OCI-LY1 (cell line): ENCODE measurements at regions not wholly inside any gene's neighbourhood (a gene's known extent, or its start where the extent isn't known, plus 50 kb on each side); places are given as distances from the start of the nearest gene placed in this dataset.

Source experiments
- H2AFZ ChIP-seq: fragments of 200-600 bp; sonication (generic), shearing (Covaris generic); 2 replicates; pipeline ENCODE4 v1.6.0; 2014; ENCODE audit warnings: antibody characterized with exemption, mild to moderate bottlenecking, low read length
- H3F3A ChIP-seq: fragments of 200-600 bp; sonication (generic), shearing (Covaris generic); 2 replicates; pipeline ENCODE4 v1.6.0; 2014; ENCODE audit warnings: mild to moderate bottlenecking, antibody characterized with exemption, low read length, moderate library complexity; ENCODE audit not compliant: insufficient read depth
- H3K27ac ChIP-seq: fragments of 200-600 bp; sonication (generic); 2 replicates; pipeline ENCODE4 v1.5.1; 2014; ENCODE audit warnings: low read length, mixed run types, mild to moderate bottlenecking, low read depth; ENCODE audit not compliant: poor library complexity, severe bottlenecking
- H3K27me3 ChIP-seq: fragments of 200-600 bp; sonication (generic); 2 replicates; pipeline ENCODE4 v1.6.0; 2014; ENCODE audit warnings: antibody characterized with exemption, mild to moderate bottlenecking, low read length, moderate library complexity; ENCODE audit not compliant: insufficient read depth
- H3K36me3 ChIP-seq: fragments of 200-600 bp; sonication (generic); 2 replicates; pipeline ENCODE4 v1.6.1; 2014; ENCODE audit warnings: mild to moderate bottlenecking, antibody characterized with exemption, low read length, moderate library complexity, mixed read lengths; ENCODE audit not compliant: insufficient read depth
- H3K4me1 ChIP-seq: fragments of 200-600 bp; sonication (generic); 2 replicates; pipeline ENCODE4 v1.5.1; 2014; ENCODE audit warnings: mild to moderate bottlenecking, low read length, moderate library complexity; ENCODE audit not compliant: insufficient read depth, severe bottlenecking
- H3K4me2 ChIP-seq: fragments of 200-600 bp; sonication (generic), shearing (Covaris generic); 2 replicates; pipeline ENCODE4 v1.6.1; 2014; ENCODE audit warnings: low read length
- H3K4me3 ChIP-seq: fragments of 200-600 bp; sonication (generic); 2 replicates; pipeline ENCODE4 v1.5.1; 2014; ENCODE audit warnings: low read length, low read depth, mild to moderate bottlenecking, mixed read lengths; ENCODE audit not compliant: poor library complexity, severe bottlenecking
- H3K79me2 ChIP-seq: fragments of 200-600 bp; shearing (Covaris generic); 2 replicates; pipeline ENCODE4 v1.6.1; 2016; ENCODE audit warnings: mixed run types, low read length, mixed read lengths; ENCODE audit not compliant: insufficient read depth
- H3K9ac ChIP-seq: fragments of 200-600 bp; sonication (generic), shearing (Covaris generic); 2 replicates; pipeline ENCODE4 v1.6.1; 2014; ENCODE audit warnings: mild to moderate bottlenecking, low read length, mixed read lengths
- H3K9me2 ChIP-seq: fragments of 200-600 bp; sonication (generic), shearing (Covaris generic); 2 replicates; pipeline ENCODE4 v1.6.1; 2014; ENCODE audit warnings: low read depth, mild to moderate bottlenecking, low read length, mixed read lengths
- H3K9me3 ChIP-seq: fragments of 200-600 bp; shearing (Covaris generic); 2 replicates; pipeline ENCODE4 v1.6.1; 2014; ENCODE audit warnings: low read length, mixed read lengths
- H4K20me1 ChIP-seq: fragments of 200-600 bp; sonication (generic), shearing (Covaris generic); 2 replicates; pipeline ENCODE4 v1.6.0; 2016; ENCODE audit warnings: mild to moderate bottlenecking, low read length; ENCODE audit not compliant: insufficient read depth
- CTCF ChIP-seq: fragments of 200-600 bp; sonication (generic), shearing (Covaris generic); IDR thresholded peaks from 2 replicates; pipeline ENCODE4 v1.5.1; 2017; ENCODE audit warnings: mild to moderate bottlenecking, antibody characterized with exemption, low read length, moderate library complexity, mixed read lengths
- EZH2 ChIP-seq: fragments of 200-600 bp; sonication (generic), shearing (Covaris generic); IDR thresholded peaks from 2 replicates; pipeline ENCODE4 v1.8.0; 2017; ENCODE audit warnings: borderline replicate concordance, mixed run types, mild to moderate bottlenecking, antibody characterized with exemption, low read length, moderate library complexity, mixed read lengths

GRCh38 chr13:111401755-111402154 is 81.3 kb downstream of the TEX29 start:
- H4K20me1 ChIP-seq: no peaks in the 10 kb centered on the region
- H3K4me1 ChIP-seq: no peaks in the 10 kb centered on the region
- no peak overlapping the region for H3K4me2 ChIP-seq
- no peak for TF ChIP-seq EZH2
- no peak for TF ChIP-seq CTCF
- H3K9me2 ChIP-seq: no peaks in the 10 kb centered on the region
- no peaks in the 10 kb centered on the region for H3K36me3 ChIP-seq
- H3K9me3 ChIP-seq: no peaks in the 10 kb centered on the region
- H3F3A ChIP-seq: no peaks in the 10 kb centered on the region
- no peak overlapping the region for H3K9ac ChIP-seq
- no peak overlapping the region for H3K27ac ChIP-seq
- no peak overlapping the region for H3K4me3 ChIP-seq
- H3K27me3 ChIP-seq: peaks cover 5% of the 10 kb centered on the region; the same call in 1 of the 2 replicates
- no peaks in the 10 kb centered on the region for H3K79me2 ChIP-seq
- no peak overlapping the region for H2AFZ ChIP-seq

- Histone ChIP-seq H2AFZ (no peak overlapping the region), H3K4me3 (no peak overlapping the region), H3K9ac (no peak overlapping the region), H3K9me3 (no peaks in the 10 kb centered on the region), H3K4me1 (no peaks in the 10 kb centered on the region), H3K36me3 (no peaks in the 10 kb centered on the region), H3K9me2 (no peaks in the 10 kb centered on the region), H4K20me1 (no peaks in the 10 kb centered on the region), H3K79me2 (no peaks in the 10 kb centered on the region), H3K27ac (no peak overlapping the region), H3K4me2 (no peak overlapping the region), H3K27me3 (peaks cover 5% of the 10 kb centered on the region; the same call in 1 of the 2 replicates), H3F3A (no peaks in the 10 kb centered on the region)
- no peak for TF ChIP-seq EZH2
- no peak for TF ChIP-seq CTCF
Measured at GRCh38 chr13:111402441-111402840, 82.0 kb downstream of the TEX29 start.

- no peak overlapping the region for H3K4me3 ChIP-seq
- H3K36me3 ChIP-seq: no peaks in the 10 kb centered on the region
- no peak overlapping the region for H3K9ac ChIP-seq
- H4K20me1 ChIP-seq: no peaks in the 10 kb centered on the region
- H3K9me3 ChIP-seq: no peaks in the 10 kb centered on the region
- H3K9me2 ChIP-seq: no peaks in the 10 kb centered on the region
- peaks cover 9% of the 10 kb centered on the region for H3K27me3 ChIP-seq
- H3F3A ChIP-seq: no peaks in the 10 kb centered on the region
- H3K79me2 ChIP-seq: no peaks in the 10 kb centered on the region
- no peak overlapping the region for H2AFZ ChIP-seq
- TF ChIP-seq CTCF (no peak), EZH2 (no peak)
- no peak overlapping the region for H3K4me2 ChIP-seq
- H3K4me1 ChIP-seq: no peaks in the 10 kb centered on the region
- H3K27ac ChIP-seq: no peak overlapping the region
Measured at GRCh38 chr13:111403266-111403665, 82.8 kb downstream of the TEX29 start.
